ENCODE measurements at regions not wholly inside any gene's neighbourhood (a gene's known extent, or its start where the extent isn't known, plus 50 kb on each side); places are given as distances from the start of the nearest gene placed in this dataset.

- intact Hi-C loops (cut with micrococcal nuclease), result no loop called here
- Histone ChIP-seq H3K9me3 (ENCODE audit: control insufficient read depth, insufficient read depth, low read length) (no peaks in the 10 kb centered on the region), H3K36me3 (ENCODE audit: control insufficient read depth, insufficient read depth, low read length) (no peaks in the 10 kb centered on the region), H3K27me3 (ENCODE audit: control insufficient read depth, insufficient read depth, low read length) (no peaks in the 10 kb centered on the region), H3K27ac (ENCODE audit: low read length) (no peak overlapping the region), H3K4me1 (ENCODE audit: control insufficient read depth, insufficient read depth, low read length) (no peaks in the 10 kb centered on the region), H3K4me3 (ENCODE audit: low read length) (no peak overlapping the region)
- H3K4me3 Mint-ChIP-seq, result no peak overlapping the region
- no peak overlapping the region for H3K27ac Mint-ChIP-seq
- no peaks in the 10 kb centered on the region for H3K36me3 Mint-ChIP-seq
- H3K4me1 Mint-ChIP-seq, result no peaks in the 10 kb centered on the region
- H3K27me3 Mint-ChIP-seq (ENCODE audit: low read depth in 2 of 2), result no peaks in the 10 kb centered on the region
- WGBS (ENCODE audit: insufficient coverage), result 84% methylated on average over 1 of the region's 1 CpG
- no peak for TF ChIP-seq CTCF (IDR thresholded peaks at IDR 0.05)
- H3K9me3 Mint-ChIP-seq, result peaks cover 10 to 17% of the 10 kb centered on the region in 2 donors
- ATAC-seq, result no peak
- DNase-seq, result no peak
Observed at GRCh38 chr14:62468946-62469345, 576.3 kb downstream of the KCNH5 start.

- no peak for TF ChIP-seq CTCF (IDR thresholded peaks at IDR 0.05)
- H3K27me3 Mint-ChIP-seq (ENCODE audit: low read depth in 2 of 2), result no peaks in the 10 kb centered on the region
- Histone ChIP-seq H3K27ac (ENCODE audit: low read length) (no peak overlapping the region), H3K4me3 (ENCODE audit: low read length) (no peak overlapping the region), H3K4me1 (ENCODE audit: control insufficient read depth, insufficient read depth, low read length) (no peaks in the 10 kb centered on the region), H3K27me3 (ENCODE audit: control insufficient read depth, insufficient read depth, low read length) (no peaks in the 10 kb centered on the region), H3K9me3 (ENCODE audit: control insufficient read depth, insufficient read depth, low read length) (no peaks in the 10 kb centered on the region), H3K36me3 (ENCODE audit: control insufficient read depth, insufficient read depth, low read length) (no peaks in the 10 kb centered on the region)
- ATAC-seq (no peak), DNase-seq (no peak)
- intact Hi-C loops (cut with micrococcal nuclease), result no loop called here
- no peaks in the 10 kb centered on the region for H3K36me3 Mint-ChIP-seq
- no peak overlapping the region for H3K27ac Mint-ChIP-seq
- no peaks in the 10 kb centered on the region for H3K4me1 Mint-ChIP-seq
- H3K4me3 Mint-ChIP-seq, result no peak overlapping the region
- WGBS (ENCODE audit: insufficient coverage), result 90% methylated on average over 4 of the region's 4 CpGs
- H3K9me3 Mint-ChIP-seq, result peaks cover 2 to 9% of the 10 kb centered on the region in 2 donors
Observed at GRCh38 chr14:62470935-62471334, 574.3 kb downstream of the KCNH5 start.

GRCh38 chr14:62491146-62491545 lies 554.1 kb downstream of the KCNH5 start:
- Histone ChIP-seq H3K36me3 (ENCODE audit: control insufficient read depth, insufficient read depth, low read length) (no peaks in the 10 kb centered on the region), H3K9me3 (ENCODE audit: control insufficient read depth, insufficient read depth, low read length) (no peaks in the 10 kb centered on the region), H3K4me1 (ENCODE audit: control insufficient read depth, insufficient read depth, low read length) (no peaks in the 10 kb centered on the region), H3K4me3 (ENCODE audit: low read length) (no peak overlapping the region), H3K27ac (ENCODE audit: low read length) (no peak overlapping the region), H3K27me3 (ENCODE audit: control insufficient read depth, insufficient read depth, low read length) (no peaks in the 10 kb centered on the region)
- Mint-ChIP-seq H3K4me3 (no peak overlapping the region), H3K27ac (no peak overlapping the region), H3K27me3 (ENCODE audit: low read depth in 2 of 2) (no peaks in the 10 kb centered on the region), H3K9me3 (peaks cover 4 to 15% of the 10 kb centered on the region in 2 donors), H3K4me1 (no peaks in the 10 kb centered on the region), H3K36me3 (no peaks in the 10 kb centered on the region)
- WGBS (ENCODE audit: insufficient coverage), result no CpG with 5 or more reads among the region's 1 CpG
- intact Hi-C loops (cut with micrococcal nuclease), result no loop called here
- ATAC-seq (no peak), DNase-seq (no peak)
- no peak for TF ChIP-seq CTCF (IDR thresholded peaks at IDR 0.05)

- WGBS (ENCODE audit: insufficient coverage), result 50% methylated on average over 1 of the region's 1 CpG
- no peak overlapping the region for H3K27ac ChIP-seq (ENCODE audit: low read length)
- no peaks in the 10 kb centered on the region for H3K36me3 ChIP-seq (ENCODE audit: control insufficient read depth, insufficient read depth, low read length)
- ATAC-seq (no peak), DNase-seq (no peak)
- peaks cover 8 to 21% of the 10 kb centered on the region in 2 donors for H3K9me3 Mint-ChIP-seq
- H3K27me3 ChIP-seq (ENCODE audit: control insufficient read depth, insufficient read depth, low read length), result no peaks in the 10 kb centered on the region
- no peak for TF ChIP-seq CTCF (IDR thresholded peaks at IDR 0.05)
- H3K4me1 Mint-ChIP-seq, result no peaks in the 10 kb centered on the region
- no peak overlapping the region for H3K4me3 Mint-ChIP-seq
- H3K4me3 ChIP-seq (ENCODE audit: low read length), result no peak overlapping the region
- H3K27me3 Mint-ChIP-seq (ENCODE audit: low read depth in 2 of 2), result no peaks in the 10 kb centered on the region
- intact Hi-C loops (cut with micrococcal nuclease), result no loop called here
- no peaks in the 10 kb centered on the region for H3K4me1 ChIP-seq (ENCODE audit: control insufficient read depth, insufficient read depth, low read length)
- H3K27ac Mint-ChIP-seq, result no peak overlapping the region
- peaks cover 12% of the 10 kb centered on the region for H3K9me3 ChIP-seq (ENCODE audit: control insufficient read depth, insufficient read depth, low read length)
- no peaks in the 10 kb centered on the region for H3K36me3 Mint-ChIP-seq
Observed at GRCh38 chr14:62497708-62498107, 547.5 kb downstream of the KCNH5 start.

Data from natural killer cell (primary cell).